ENCODE measurements at regions not wholly inside any gene's neighbourhood (a gene's known extent, or its start where the extent isn't known, plus 50 kb on each side); places are given as distances from the start of the nearest gene placed in this dataset.

DNA sequence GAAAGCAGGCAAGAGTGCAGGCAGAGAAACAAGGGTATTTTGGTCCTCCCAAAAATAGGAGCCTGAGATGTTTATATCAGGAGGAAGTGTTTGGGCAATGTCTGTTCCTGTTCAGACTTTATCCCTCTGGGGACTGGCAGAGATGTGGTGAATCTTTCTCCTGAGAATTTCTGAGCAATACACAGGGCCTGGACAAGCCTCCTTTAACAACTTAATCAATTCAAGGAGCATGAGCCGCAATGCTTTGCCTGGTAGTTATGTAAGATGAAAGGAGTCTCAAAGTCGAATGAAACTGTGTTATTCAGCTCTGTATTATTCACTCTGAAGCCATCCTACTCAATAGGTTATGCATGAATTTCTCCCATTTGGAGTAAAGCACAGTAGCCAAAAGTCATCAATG, 365.6 kb downstream of the MAN2A1 start:
- Histone ChIP-seq H2BK5ac (ENCODE audit: low read depth, low read length, poor library complexity, severe bottlenecking) (no peak overlapping the region), H2AK9ac (replicated peaks; ENCODE audit: low read depth, low read length, poor library complexity) (no peak overlapping the region), H4K5ac (ENCODE audit: low read depth, low read length) (no peak overlapping the region), H3K9me1 (ENCODE audit: insufficient read depth, low read length) (no peaks in the 10 kb centered on the region), H3K14ac (replicated peaks; ENCODE audit: low read depth, low read length) (no peak overlapping the region), H3K4me2 (ENCODE audit: low read depth, low read length) (no peak overlapping the region), H2BK15ac (ENCODE audit: low read depth, low read length) (no peak overlapping the region), H2BK120ac (ENCODE audit: low read depth, low read length) (no peak overlapping the region), H3K27me3 (ENCODE audit: control insufficient read depth, insufficient read depth, low read length) (no peaks in the 10 kb centered on the region), H4K8ac (ENCODE audit: low read depth in 2 of 2, low read length in 2 of 2) (no peak overlapping the region), H4K20me1 (ENCODE audit: insufficient read depth, low read length) (no peaks in the 10 kb centered on the region), H3K4me3 (ENCODE audit: insufficient read depth, low read depth, low read length) (no peak overlapping the region), H3K36me3 (ENCODE audit: control insufficient read depth, insufficient read depth, low read length) (no peaks in the 10 kb centered on the region), H3K4ac (ENCODE audit: low read depth, low read length) (no peak overlapping the region), H3K9ac (ENCODE audit: low read depth, low read length) (no peak overlapping the region), H2AK5ac (ENCODE audit: low read depth, low read length) (no peak overlapping the region), H3K9me3 (ENCODE audit: control insufficient read depth, insufficient read depth, low read length) (no peaks in the 10 kb centered on the region), H3K79me1 (ENCODE audit: low read depth in 1 of 2, low read length in 2 of 2) (no peaks in the 10 kb centered on the region), H3K18ac (ENCODE audit: low read depth, low read length) (no peak overlapping the region), H3K27ac (ENCODE audit: insufficient read depth, low read length) (no peak overlapping the region), H2AFZ (replicated peaks; ENCODE audit: low read length, poor library complexity) (no peak overlapping the region), H2BK20ac (ENCODE audit: low read depth, low read length) (no peak overlapping the region), H3K4me1 (ENCODE audit: control insufficient read depth, insufficient read depth, low read length) (no peaks in the 10 kb centered on the region), H3K23ac (ENCODE audit: low read depth, low read length) (no peak overlapping the region), H4K91ac (ENCODE audit: insufficient read depth, low read depth, low read length) (no peak overlapping the region), H3K56ac (ENCODE audit: extremely low read depth, insufficient read depth, low read length) (no peak overlapping the region)
- dilution Hi-C loops (cut with HindIII; ENCODE audit: low sequenced_read_pairs, unreplicated experiment): no loop called here
- intact Hi-C loops (cut with micrococcal nuclease): no loop called here
- DNase-seq (no peak), ATAC-seq (ENCODE audit: low read depth) (no peak)
- TF ChIP-seq RFX5 (IDR thresholded peaks at IDR 0.05; ENCODE audit: low read depth, low read length) (no peak), CHD1 (IDR thresholded peaks at IDR 0.05; ENCODE audit: low read depth, low read length) (no peak), SMC3 (IDR thresholded peaks at IDR 0.05; ENCODE audit: low read depth, low read length) (no peak), MAFK (IDR thresholded peaks at IDR 0.05; ENCODE audit: low read depth, low read length) (no peak), MXI1 (IDR thresholded peaks at IDR 0.05; ENCODE audit: borderline replicate concordance, low read depth, low read length) (no peak), NFE2L2 (IDR thresholded peaks at IDR 0.05; ENCODE audit: low read depth, low read length) (no peak), BHLHE40 (IDR thresholded peaks at IDR 0.05; ENCODE audit: low read depth, low read length) (no peak), RCOR1 (IDR thresholded peaks at IDR 0.05; ENCODE audit: insufficient replicate concordance, low read length) (no peak), CEBPB (IDR thresholded peaks at IDR 0.05; ENCODE audit: low read depth, low read length) (no peak)
- TF ChIP-seq, protein P1, sequence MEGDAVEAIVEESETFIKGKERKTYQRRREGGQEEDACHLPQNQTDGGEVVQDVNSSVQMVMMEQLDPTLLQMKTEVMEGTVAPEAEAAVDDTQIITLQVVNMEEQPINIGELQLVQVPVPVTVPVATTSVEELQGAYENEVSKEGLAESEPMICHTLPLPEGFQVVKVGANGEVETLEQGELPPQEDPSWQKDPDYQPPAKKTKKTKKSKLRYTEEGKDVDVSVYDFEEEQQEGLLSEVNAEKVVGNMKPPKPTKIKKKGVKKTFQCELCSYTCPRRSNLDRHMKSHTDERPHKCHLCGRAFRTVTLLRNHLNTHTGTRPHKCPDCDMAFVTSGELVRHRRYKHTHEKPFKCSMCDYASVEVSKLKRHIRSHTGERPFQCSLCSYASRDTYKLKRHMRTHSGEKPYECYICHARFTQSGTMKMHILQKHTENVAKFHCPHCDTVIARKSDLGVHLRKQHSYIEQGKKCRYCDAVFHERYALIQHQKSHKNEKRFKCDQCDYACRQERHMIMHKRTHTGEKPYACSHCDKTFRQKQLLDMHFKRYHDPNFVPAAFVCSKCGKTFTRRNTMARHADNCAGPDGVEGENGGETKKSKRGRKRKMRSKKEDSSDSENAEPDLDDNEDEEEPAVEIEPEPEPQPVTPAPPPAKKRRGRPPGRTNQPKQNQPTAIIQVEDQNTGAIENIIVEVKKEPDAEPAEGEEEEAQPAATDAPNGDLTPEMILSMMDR (conservative IDR thresholded peaks at IDR 0.05; ENCODE audit: low read depth, low read length): no peak
- TF ChIP-seq, protein P2, sequence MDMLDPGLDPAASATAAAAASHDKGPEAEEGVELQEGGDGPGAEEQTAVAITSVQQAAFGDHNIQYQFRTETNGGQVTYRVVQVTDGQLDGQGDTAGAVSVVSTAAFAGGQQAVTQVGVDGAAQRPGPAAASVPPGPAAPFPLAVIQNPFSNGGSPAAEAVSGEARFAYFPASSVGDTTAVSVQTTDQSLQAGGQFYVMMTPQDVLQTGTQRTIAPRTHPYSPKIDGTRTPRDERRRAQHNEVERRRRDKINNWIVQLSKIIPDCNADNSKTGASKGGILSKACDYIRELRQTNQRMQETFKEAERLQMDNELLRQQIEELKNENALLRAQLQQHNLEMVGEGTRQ (IDR thresholded peaks at IDR 0.05; ENCODE audit: low read depth, low read length): no peak
- in situ Hi-C loops (cut with MboI; ENCODE audit: low sequenced_read_pairs): no loop called here
- ChIA-PET POLR2A (ENCODE audit: unreplicated experiment) (no interaction called here), CTCF (no interaction called here)
- no CpG with 5 or more reads among the region's 2 CpGs for WGBS, 2 experiments (ENCODE audit: extremely low coverage in 2 of 2, insufficient read length in 1 of 2)
- BruUV-seq (replicated peaks): no TSS peak

Measured in IMR-90 (cell line).